ENCODE measurements at regions not wholly inside any gene's neighbourhood (a gene's known extent, or its start where the extent isn't known, plus 50 kb on each side); places are given as distances from the start of the nearest gene placed in this dataset.
A peak's percentile ranks its signal among the peaks of the same experiment; 100 is the strongest.

DNA sequence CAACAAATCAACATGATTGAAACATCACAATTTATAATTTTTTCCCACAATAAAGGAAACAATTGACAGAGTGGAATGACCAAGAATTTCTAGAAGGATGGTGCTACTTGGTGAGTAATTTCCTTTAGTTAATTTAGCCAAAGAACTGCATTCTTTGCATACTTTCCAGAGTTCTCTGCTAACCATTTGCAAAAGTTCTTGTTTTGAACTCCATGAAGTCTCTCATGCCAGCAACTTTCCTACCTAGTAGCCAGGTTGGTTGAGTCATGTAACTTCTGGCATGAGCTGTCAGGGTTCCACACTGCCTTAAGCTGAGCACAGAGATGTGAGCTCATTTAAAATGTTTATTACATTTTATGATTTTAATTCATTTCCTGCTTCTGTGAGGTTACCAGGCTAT lies 539.6 kb downstream of the PID1 start:
- no peak for DNase-seq
- in situ Hi-C loops (cut with MboI; ENCODE audit: low pct_unique_long_range_greater_than_20kb, low sequenced_read_pairs): no loop called here

DNA sequence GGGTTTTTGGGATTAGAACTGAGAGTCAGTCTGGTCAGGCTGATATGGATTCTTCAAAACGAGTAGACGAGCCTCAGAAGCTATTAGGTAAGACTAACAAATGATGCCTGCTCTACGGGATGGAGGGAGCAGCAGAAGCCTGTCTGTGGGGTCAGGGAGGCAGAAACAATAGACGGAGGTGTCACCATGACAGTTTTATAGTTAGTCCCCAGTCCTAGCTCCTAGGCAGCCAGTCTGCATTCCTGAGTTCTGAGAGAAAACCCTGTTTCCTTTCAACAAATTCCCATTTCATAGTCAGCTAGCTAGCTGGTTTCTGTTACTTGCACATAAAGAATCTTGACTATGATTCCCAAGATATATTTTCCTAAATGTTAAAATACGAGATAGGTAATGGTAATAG lies 542.1 kb downstream of the PID1 start:
- no peak for DNase-seq
- in situ Hi-C loops (cut with MboI; ENCODE audit: low pct_unique_long_range_greater_than_20kb, low sequenced_read_pairs): no loop called here

GRCh38 chr2:228725031-228725430 lies 543.5 kb upstream of the SPHKAP start:
- in situ Hi-C loops (cut with MboI; ENCODE audit: low pct_unique_long_range_greater_than_20kb, low sequenced_read_pairs): no loop called here
- DNase-seq: no peak

- in situ Hi-C loops (cut with MboI; ENCODE audit: low pct_unique_long_range_greater_than_20kb, low sequenced_read_pairs): no loop called here
- DNase-seq: no peak
Observed at GRCh38 chr2:228723599-228723998, 542.1 kb upstream of the SPHKAP start.

DNA sequence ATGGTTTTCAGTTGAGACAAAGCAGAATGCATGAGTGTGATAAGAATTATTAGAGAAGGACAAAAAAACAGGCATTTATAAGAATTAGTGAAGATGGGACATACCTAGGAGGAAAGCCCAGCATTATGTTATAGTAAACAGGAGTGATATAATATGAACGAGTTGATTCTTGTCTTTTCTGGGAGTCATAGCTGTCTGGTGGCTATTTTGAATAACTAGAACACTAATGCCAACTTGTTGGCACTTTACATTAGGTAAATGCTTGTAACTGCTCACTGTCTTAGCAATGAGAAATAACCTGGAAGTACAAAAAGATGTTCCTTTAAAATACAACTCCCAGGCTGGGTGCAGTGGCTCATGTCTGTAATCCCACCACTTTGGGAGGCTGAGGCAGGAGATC lies 540.8 kb upstream of the SPHKAP start:
- DNase-seq: no peak

DNA sequence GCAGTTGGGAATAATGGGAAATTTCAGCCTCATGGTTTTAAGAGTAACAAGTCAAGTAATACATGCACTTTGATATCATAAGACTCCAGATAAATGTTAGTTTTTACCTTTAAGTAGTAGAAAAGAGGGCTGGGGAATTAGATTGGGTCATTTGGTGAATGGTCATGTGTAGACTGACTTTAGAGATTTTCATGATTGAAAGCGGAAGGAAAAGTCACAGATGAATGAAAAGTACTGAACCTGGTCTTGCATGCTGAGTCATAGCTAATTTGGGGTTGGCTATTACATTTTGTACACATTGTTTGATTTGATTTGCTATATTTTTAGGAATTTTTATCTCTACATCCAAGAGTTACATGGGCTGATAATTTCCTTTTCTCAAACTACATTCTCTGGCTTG lies 539.4 kb upstream of the SPHKAP start:
- in situ Hi-C loops (cut with MboI; ENCODE audit: low pct_unique_long_range_greater_than_20kb, low sequenced_read_pairs): no loop called here
- no peak for DNase-seq

More for the DNA sequence above, 540.8 kb upstream of the SPHKAP start:
- in situ Hi-C loops (cut with MboI; ENCODE audit: low pct_unique_long_range_greater_than_20kb, low sequenced_read_pairs): no loop called here

- in situ Hi-C loops (cut with MboI; ENCODE audit: low pct_unique_long_range_greater_than_20kb, low sequenced_read_pairs): no loop called here
- DNase-seq: no peak
Observed at GRCh38 chr2:228709788-228710371, 528.4 kb upstream of the SPHKAP start.

- in situ Hi-C loops (cut with MboI; ENCODE audit: low pct_unique_long_range_greater_than_20kb, low sequenced_read_pairs): no loop called here
- no peak for DNase-seq
Observed at GRCh38 chr2:228707846-228708245, 526.4 kb upstream of the SPHKAP start.

GRCh38 chr2:228705318-228705717 lies 523.8 kb upstream of the SPHKAP start:
- no peak for DNase-seq
- in situ Hi-C loops (cut with MboI; ENCODE audit: low pct_unique_long_range_greater_than_20kb, low sequenced_read_pairs): no loop called here

GRCh38 chr2:228703152-228703551 lies 521.7 kb upstream of the SPHKAP start:
- DNase-seq: no peak
- in situ Hi-C loops (cut with MboI; ENCODE audit: low pct_unique_long_range_greater_than_20kb, low sequenced_read_pairs): no loop called here

GRCh38 chr2:228701506-228701905 lies 520.0 kb upstream of the SPHKAP start:
- in situ Hi-C loops (cut with MboI; ENCODE audit: low pct_unique_long_range_greater_than_20kb, low sequenced_read_pairs): no loop called here
- DNase-seq: no peak

DNA sequence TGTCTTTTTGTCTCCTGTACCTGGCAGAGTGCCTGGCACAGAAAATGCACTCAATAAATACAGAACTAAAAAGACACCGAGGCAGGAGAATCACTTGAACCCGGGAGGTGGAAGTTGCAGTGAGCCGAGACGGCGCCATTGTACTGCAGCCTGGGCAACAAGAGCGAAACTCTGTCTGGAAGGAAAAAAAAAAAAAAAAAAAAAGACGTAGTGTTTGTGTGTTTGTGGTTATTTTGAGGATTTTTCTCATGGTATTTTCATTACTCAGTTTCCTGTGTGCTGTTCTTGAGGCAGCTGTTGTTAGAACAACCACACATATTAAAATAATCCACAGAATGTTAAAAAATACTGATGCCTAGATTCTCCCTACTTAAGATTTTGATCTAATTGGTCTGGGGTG lies 519.2 kb upstream of the SPHKAP start:
- in situ Hi-C loops (cut with MboI; ENCODE audit: low pct_unique_long_range_greater_than_20kb, low sequenced_read_pairs): no loop called here
- DNase-seq: no peak

DNA sequence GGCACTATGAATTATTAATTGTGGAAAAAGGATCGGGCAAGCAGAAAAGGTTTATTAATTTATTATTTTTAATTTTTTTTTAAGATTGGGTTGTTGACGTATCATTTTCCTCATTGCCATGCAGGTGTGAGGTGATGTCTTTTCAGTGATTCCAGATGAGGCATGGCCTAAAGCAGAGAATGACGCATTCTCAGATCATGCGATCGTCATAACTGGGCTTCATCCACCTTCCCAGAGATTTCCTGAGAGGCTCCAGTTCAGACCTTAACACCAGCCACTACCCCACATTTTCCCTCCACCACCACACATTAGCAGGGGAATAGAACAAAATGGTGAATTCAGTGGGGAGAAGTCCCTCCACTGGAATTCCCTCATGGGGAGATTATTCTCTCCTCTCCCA lies 518.4 kb upstream of the SPHKAP start:
- DNase-seq: no peak
- in situ Hi-C loops (cut with MboI; ENCODE audit: low pct_unique_long_range_greater_than_20kb, low sequenced_read_pairs): no loop called here

DNA sequence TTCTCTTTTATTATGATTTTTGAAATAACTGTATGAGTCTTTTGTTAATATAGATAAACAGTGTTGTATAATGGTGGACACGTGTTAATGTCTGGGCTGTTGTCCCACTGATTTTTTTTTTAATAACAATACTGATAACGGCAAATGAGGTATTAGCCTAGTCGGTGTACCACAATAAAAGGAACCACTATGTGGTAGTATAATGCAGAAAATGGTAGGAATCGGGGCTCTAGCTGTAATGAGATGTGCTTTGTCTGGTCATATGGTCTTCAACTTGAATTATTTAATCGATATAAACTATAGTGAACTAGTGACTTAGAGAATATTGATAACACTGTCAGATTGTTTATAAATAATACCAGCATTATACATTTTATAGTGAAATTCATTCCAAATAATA lies 517.9 kb upstream of the SPHKAP start:
- in situ Hi-C loops (cut with MboI; ENCODE audit: low pct_unique_long_range_greater_than_20kb, low sequenced_read_pairs): no loop called here

DNA sequence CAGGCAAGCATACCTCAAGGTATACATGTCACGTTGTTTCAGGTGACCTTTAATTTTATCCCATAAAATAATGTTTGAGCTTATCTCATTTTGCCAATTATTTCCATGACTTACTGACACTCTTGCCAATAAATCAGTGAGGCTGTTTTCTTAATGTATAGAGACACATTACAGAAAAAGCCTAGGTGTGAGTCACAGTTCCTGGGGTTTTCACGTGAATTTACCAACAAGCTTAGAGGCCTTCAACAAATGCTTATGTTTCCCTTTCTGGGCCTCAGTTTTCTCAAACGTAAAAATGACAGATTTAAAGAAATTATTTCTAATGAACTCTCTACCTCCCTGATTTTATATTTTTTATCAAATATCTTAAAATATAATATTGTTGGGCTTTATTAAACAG lies 517.5 kb upstream of the SPHKAP start:
- in situ Hi-C loops (cut with MboI; ENCODE audit: low pct_unique_long_range_greater_than_20kb, low sequenced_read_pairs): no loop called here

More for the DNA sequence above, 517.9 kb upstream of the SPHKAP start:
- no peak for DNase-seq

DNA sequence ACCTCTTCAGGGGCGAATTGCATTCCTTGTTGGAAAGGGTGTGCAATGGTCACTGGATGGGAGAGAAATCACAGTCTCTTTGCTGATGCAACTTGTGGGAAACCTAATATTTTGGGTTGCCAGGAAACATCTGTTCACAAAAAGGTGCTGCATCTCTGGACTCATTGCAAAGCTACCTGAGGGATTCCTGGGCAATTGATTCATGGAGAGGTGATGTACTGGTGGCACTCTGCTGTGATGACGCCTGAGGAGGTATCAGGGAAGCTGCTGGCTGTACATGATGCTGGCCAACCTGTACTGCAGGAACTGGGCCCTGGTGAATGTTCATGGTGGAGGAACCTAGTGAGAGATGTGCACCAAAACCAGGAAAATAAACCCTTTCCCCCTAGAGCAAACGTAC lies 516.0 kb upstream of the SPHKAP start:
- no peak for DNase-seq
- in situ Hi-C loops (cut with MboI; ENCODE audit: low pct_unique_long_range_greater_than_20kb, low sequenced_read_pairs): no loop called here

More for the DNA sequence above, 517.5 kb upstream of the SPHKAP start:
- DNase-seq: no peak

DNA sequence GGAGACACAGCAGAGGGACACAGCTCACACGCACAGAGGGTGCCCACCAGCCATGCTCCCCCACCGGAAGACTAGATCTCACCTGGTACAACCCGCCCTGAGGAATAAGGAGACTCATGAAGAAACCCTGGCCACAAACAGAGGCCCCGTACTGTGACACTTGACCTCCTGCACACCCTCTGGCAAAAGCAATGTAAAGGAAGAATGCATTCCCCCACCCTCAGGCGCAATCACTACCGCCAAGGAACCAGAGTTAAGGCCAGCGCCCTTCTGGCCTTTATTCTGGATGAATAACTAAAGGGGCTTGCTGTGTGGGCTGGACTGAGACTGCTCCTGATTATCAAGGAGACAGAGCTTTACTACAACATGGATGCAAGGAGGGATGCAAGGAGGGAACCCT lies 509.2 kb upstream of the SPHKAP start:
- in situ Hi-C loops (cut with MboI; ENCODE audit: low pct_unique_long_range_greater_than_20kb, low sequenced_read_pairs): no loop called here

GRCh38 chr2:228689053-228689452 lies 507.6 kb upstream of the SPHKAP start:
- in situ Hi-C loops (cut with MboI; ENCODE audit: low pct_unique_long_range_greater_than_20kb, low sequenced_read_pairs): no loop called here
- peak; percentile 2 for DNase-seq

More for the DNA sequence above, 509.2 kb upstream of the SPHKAP start:
- no peak for DNase-seq

- no peak for DNase-seq
- in situ Hi-C loops (cut with MboI; ENCODE audit: low pct_unique_long_range_greater_than_20kb, low sequenced_read_pairs): no loop called here
Observed at GRCh38 chr2:228688007-228688645, 506.6 kb upstream of the SPHKAP start.

GRCh38 chr2:228681979-228682378 lies 500.5 kb upstream of the SPHKAP start:
- DNase-seq: no peak
- in situ Hi-C loops (cut with MboI; ENCODE audit: low pct_unique_long_range_greater_than_20kb, low sequenced_read_pairs): no loop called here

GRCh38 chr2:228681426-228681825 lies 499.9 kb upstream of the SPHKAP start:
- in situ Hi-C loops (cut with MboI; ENCODE audit: low pct_unique_long_range_greater_than_20kb, low sequenced_read_pairs): no loop called here

More at GRCh38 chr2:228681426-228681825, 499.9 kb upstream of the SPHKAP start:
- DNase-seq: peak; percentile 30
